Hepatocyte (in vitro differentiated cells): ENCODE measurements at regions not wholly inside any gene's neighbourhood (a gene's known extent, or its start where the extent isn't known, plus 50 kb on each side); places are given as distances from the start of the nearest gene placed in this dataset.

Source experiments
- DNase-seq: peaks from one replicate; pipeline ENCODE4 v3.0.0-alpha.2; 2016; ENCODE audit warnings: low spot score
- H2AFZ ChIP-seq: fragments of 200-600 bp; sonication (generic); 2 replicates; pipeline ENCODE4 v1.6.0; 2016; ENCODE audit warnings: antibody characterized with exemption, mild to moderate bottlenecking
- H3K27ac ChIP-seq: fragments of 200-600 bp; sonication (generic); 2 replicates; pipeline ENCODE4 v1.5.1; 2016; ENCODE audit warnings: mild to moderate bottlenecking
- H3K27me3 ChIP-seq: fragments of 200-600 bp; sonication (generic); 2 replicates; pipeline ENCODE4 v1.6.1; 2016
- H3K36me3 ChIP-seq: fragments of 200-600 bp; sonication (generic); replicated peaks from 2 replicates; pipeline ENCODE4 v1.5.1; 2016; ENCODE audit warnings: low read depth; ENCODE audit not compliant: insufficient read depth
- H3K4me1 ChIP-seq: fragments of 200-600 bp; sonication (generic); 2 replicates; pipeline ENCODE4 v1.5.1; 2016; ENCODE audit warnings: mild to moderate bottlenecking, moderate library complexity; ENCODE audit not compliant: insufficient read depth
- H3K4me2 ChIP-seq: fragments of 200-600 bp; sonication (generic); 2 replicates; pipeline ENCODE4 v1.6.0; 2016
- H3K4me3 ChIP-seq: fragments of 200-600 bp; sonication (generic); 2 replicates; pipeline ENCODE4 v1.5.1; 2016; ENCODE audit warnings: mild to moderate bottlenecking
- H3K79me2 ChIP-seq: fragments of 200-600 bp; sonication (generic); 2 replicates; pipeline ENCODE4 v1.6.0; 2017; ENCODE audit warnings: mild to moderate bottlenecking
- H3K9me2 ChIP-seq: fragments of 200-600 bp; sonication (generic); replicated peaks from 2 replicates; pipeline ENCODE4 v1.6.0; 2017; ENCODE audit warnings: mild to moderate bottlenecking; ENCODE audit not compliant: insufficient read depth
- H3K9me3 ChIP-seq: fragments of 200-600 bp; sonication (generic); 2 replicates; pipeline ENCODE4 v1.5.1; 2016; ENCODE audit warnings: low read depth, mild to moderate bottlenecking
- H4K20me1 ChIP-seq: fragments of 200-600 bp; sonication (generic); 2 replicates; pipeline ENCODE4 v1.6.0; 2016; ENCODE audit warnings: mild to moderate bottlenecking; ENCODE audit not compliant: insufficient read depth, poor library complexity, severe bottlenecking
- EZH2 ChIP-seq: fragments of 200-600 bp; sonication (generic); IDR thresholded peaks from 2 replicates; pipeline ENCODE4 v1.6.1; 2016; ENCODE audit warnings: antibody characterized with exemption, mild to moderate bottlenecking, borderline replicate concordance
- EZH2phosphoT487 ChIP-seq: fragments of 200-600 bp; sonication (generic); IDR thresholded peaks from one replicate; pipeline ENCODE4 v1.6.1; 2018; ENCODE audit warnings: antibody characterized with exemption, mild to moderate bottlenecking, low read depth, moderate library complexity; ENCODE audit not compliant: unreplicated experiment, severe bottlenecking
- WGBS: methylation state at CpG from one replicate; pipeline ENCODE4 v1.1.6; 2016; ENCODE audit warnings: low lambda C conversion rate; ENCODE audit errors: missing lambda C conversion rate; 5-methylcytosine and 5-hydroxymethylcytosine counted together
- TF ChIP-seq, protein P1 (sequence below): fragments of 200-600 bp; sonication (generic); IDR thresholded peaks from 2 replicates; pipeline ENCODE4 v1.5.1; 2016; ENCODE audit warnings: antibody characterized with exemption, mild to moderate bottlenecking; ENCODE audit not compliant: poor library complexity

DNA sequence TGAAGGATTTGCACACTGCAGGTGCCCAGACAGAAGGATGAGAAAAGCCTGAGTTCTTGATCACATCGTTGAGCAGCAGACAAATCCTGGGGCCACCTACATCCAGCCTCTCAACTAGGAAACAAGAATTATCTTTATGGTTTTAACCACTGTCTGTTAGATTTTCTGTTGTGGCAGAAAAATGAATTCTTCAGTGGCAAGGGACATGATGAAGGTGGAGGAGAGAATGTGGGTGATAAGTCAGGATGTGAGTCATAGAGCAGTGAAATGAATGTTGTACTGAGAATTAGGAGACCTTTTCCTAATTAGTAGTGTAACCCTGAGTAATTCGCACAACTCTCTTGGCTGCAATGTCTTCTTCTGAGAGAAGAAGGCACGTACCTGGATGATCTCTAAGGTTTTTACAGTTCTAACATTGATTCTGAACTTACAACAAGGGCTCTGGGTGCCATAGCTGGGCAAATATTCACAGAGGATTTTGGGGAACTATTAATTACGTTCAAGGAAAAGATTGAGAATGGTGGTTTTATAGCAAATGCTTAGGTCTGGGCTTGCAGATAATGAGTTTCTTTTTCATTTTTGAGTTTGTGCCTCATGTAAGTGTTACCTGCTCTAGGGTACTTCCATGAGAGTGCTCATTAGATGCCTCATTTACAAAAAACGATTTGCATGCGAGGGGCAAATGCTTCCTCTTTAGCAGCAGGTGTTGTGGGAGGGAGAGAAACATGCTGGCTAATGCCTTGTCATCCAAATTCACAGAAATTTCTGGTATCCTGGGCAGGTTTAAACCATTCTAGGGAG lies 111.0 kb upstream of the KL start:
- Histone ChIP-seq H2AFZ (no peak overlapping the region), H3K9me3 (no peaks in the 10 kb centered on the region), H3K4me3 (no peak overlapping the region), H3K4me1 (peaks cover 4% of the 10 kb centered on the region), H3K9me2 (no peaks in the 10 kb centered on the region), H3K27me3 (no peaks in the 10 kb centered on the region), H3K79me2 (no peaks in the 10 kb centered on the region), H3K27ac (no peak overlapping the region), H4K20me1 (no peaks in the 10 kb centered on the region), H3K36me3 (no peaks in the 10 kb centered on the region), H3K4me2 (no peak overlapping the region)
- WGBS: 77% methylated on average over 6 of the region's 6 CpGs
- TF ChIP-seq EZH2: no peak
- TF ChIP-seq, protein P1, sequence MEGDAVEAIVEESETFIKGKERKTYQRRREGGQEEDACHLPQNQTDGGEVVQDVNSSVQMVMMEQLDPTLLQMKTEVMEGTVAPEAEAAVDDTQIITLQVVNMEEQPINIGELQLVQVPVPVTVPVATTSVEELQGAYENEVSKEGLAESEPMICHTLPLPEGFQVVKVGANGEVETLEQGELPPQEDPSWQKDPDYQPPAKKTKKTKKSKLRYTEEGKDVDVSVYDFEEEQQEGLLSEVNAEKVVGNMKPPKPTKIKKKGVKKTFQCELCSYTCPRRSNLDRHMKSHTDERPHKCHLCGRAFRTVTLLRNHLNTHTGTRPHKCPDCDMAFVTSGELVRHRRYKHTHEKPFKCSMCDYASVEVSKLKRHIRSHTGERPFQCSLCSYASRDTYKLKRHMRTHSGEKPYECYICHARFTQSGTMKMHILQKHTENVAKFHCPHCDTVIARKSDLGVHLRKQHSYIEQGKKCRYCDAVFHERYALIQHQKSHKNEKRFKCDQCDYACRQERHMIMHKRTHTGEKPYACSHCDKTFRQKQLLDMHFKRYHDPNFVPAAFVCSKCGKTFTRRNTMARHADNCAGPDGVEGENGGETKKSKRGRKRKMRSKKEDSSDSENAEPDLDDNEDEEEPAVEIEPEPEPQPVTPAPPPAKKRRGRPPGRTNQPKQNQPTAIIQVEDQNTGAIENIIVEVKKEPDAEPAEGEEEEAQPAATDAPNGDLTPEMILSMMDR: no peak
- TF ChIP-seq EZH2phosphoT487: no peak
- DNase-seq: no peak

DNA sequence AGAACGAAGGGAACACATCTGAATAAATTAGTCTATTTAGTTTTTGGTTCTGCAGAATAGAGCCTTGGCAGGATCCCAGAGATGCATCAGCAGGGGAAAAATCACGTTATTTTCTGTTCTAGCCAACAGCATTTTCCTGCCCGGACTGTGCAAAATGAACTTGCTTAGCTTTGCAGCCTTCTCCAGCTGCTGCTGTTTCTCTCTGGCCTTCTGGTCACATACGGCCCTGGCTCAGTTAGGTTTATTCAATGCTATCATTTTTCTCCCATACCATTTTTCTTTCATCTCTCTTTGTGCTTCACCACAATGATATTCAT lies 110.4 kb upstream of the KL start:
- no peak overlapping the region for H2AFZ ChIP-seq
- no peaks in the 10 kb centered on the region for H4K20me1 ChIP-seq
- no peak overlapping the region for H3K4me3 ChIP-seq
- peaks cover 4% of the 10 kb centered on the region for H3K4me1 ChIP-seq
- TF ChIP-seq EZH2: no peak
- TF ChIP-seq EZH2phosphoT487: no peak
- TF ChIP-seq, protein P1: no peak
- DNase-seq: no peak
- no peaks in the 10 kb centered on the region for H3K9me3 ChIP-seq
- no peaks in the 10 kb centered on the region for H3K36me3 ChIP-seq
- H3K79me2 ChIP-seq: no peaks in the 10 kb centered on the region
- no peak overlapping the region for H3K4me2 ChIP-seq
- H3K27ac ChIP-seq: no peak overlapping the region
- no peaks in the 10 kb centered on the region for H3K9me2 ChIP-seq
- H3K27me3 ChIP-seq: no peaks in the 10 kb centered on the region
- WGBS: 66% methylated on average over 4 of the region's 4 CpGs

- no peaks in the 10 kb centered on the region for H3K9me2 ChIP-seq
- 85% methylated on average over 1 of the region's 1 CpG for WGBS
- no peaks in the 10 kb centered on the region for H4K20me1 ChIP-seq
- H3K4me3 ChIP-seq: no peak overlapping the region
- H3K79me2 ChIP-seq: no peaks in the 10 kb centered on the region
- H3K27ac ChIP-seq: no peak overlapping the region
- H3K36me3 ChIP-seq: no peaks in the 10 kb centered on the region
- DNase-seq: no peak
- no peak overlapping the region for H2AFZ ChIP-seq
- no peaks in the 10 kb centered on the region for H3K9me3 ChIP-seq
- peaks cover 4% of the 10 kb centered on the region for H3K4me1 ChIP-seq
- no peaks in the 10 kb centered on the region for H3K27me3 ChIP-seq
- H3K4me2 ChIP-seq: no peak overlapping the region
- TF ChIP-seq EZH2 (no peak), EZH2phosphoT487 (no peak)
- TF ChIP-seq, protein P1: no peak
Measured at GRCh38 chr13:32907211-32907610, 109.0 kb upstream of the KL start.
